ENCODE measurements at regions not wholly inside any gene's neighbourhood (a gene's known extent, or its start where the extent isn't known, plus 50 kb on each side); places are given as distances from the start of the nearest gene placed in this dataset.
"Not testable (repeated sequence)": the region's sequence is repeated elsewhere in the genome, so short reads cannot be mapped to it uniquely, and the experiment has no call there.

DNA sequence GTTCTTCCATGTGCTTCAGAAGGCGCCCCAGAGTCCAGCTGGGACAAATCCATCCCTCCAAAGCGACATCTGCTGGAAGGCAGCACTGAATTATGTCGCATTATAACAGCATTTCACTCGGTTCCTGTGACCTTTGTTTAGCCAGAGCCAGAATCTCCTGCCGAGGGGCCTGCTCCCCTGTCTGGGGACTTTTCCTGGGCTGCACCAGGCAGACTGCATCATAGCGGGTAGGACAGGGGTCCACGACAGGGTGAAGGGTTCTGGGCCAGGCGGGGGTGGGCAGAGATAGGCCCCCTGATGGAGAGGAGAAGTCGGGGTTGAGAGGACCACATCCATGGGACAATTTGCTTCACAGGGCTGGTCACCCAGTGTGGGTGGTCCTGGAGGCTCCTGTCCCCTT is 276.9 kb downstream of the MATN1 start:
- Mint-ChIP-seq H3K9me3 (ENCODE audit: low read depth) (no peaks in the 10 kb centered on the region), H3K36me3 (ENCODE audit: insufficient read depth) (no peaks in the 10 kb centered on the region), H3K27me3 (peaks cover 13% of the 10 kb centered on the region), H3K27ac (no peak overlapping the region), H3K4me3 (ENCODE audit: low read depth) (no peak overlapping the region), H3K4me1 (ENCODE audit: low read depth) (no peaks in the 10 kb centered on the region)
- TF ChIP-seq, protein P1, sequence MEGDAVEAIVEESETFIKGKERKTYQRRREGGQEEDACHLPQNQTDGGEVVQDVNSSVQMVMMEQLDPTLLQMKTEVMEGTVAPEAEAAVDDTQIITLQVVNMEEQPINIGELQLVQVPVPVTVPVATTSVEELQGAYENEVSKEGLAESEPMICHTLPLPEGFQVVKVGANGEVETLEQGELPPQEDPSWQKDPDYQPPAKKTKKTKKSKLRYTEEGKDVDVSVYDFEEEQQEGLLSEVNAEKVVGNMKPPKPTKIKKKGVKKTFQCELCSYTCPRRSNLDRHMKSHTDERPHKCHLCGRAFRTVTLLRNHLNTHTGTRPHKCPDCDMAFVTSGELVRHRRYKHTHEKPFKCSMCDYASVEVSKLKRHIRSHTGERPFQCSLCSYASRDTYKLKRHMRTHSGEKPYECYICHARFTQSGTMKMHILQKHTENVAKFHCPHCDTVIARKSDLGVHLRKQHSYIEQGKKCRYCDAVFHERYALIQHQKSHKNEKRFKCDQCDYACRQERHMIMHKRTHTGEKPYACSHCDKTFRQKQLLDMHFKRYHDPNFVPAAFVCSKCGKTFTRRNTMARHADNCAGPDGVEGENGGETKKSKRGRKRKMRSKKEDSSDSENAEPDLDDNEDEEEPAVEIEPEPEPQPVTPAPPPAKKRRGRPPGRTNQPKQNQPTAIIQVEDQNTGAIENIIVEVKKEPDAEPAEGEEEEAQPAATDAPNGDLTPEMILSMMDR (IDR thresholded peaks at IDR 0.05; ENCODE audit: unreplicated experiment): no peak
- DNase-seq (ENCODE audit: low spot score, unreplicated experiment): peak; percentile 5

DNA sequence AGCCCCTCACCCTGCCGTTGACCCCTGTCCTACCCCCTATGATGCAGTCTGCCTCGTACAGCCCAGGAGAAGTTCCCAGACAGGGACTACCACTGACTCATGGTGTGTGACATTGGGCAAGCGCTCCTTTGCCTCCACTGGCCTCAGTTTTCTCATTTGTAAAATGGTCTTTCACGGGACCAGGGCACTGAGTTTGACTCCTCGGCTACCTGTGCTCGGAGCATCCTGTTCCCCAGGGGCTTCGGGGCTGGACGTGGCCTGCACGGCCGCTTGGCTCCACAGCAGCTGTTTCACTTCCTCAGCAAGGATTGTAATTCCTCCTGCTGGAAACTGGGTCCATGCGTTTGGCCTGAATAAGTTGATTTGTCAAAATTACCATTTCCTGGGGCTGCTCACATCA is 277.3 kb downstream of the MATN1 start:
- Mint-ChIP-seq H3K36me3 (ENCODE audit: insufficient read depth) (no peaks in the 10 kb centered on the region), H3K9me3 (ENCODE audit: low read depth) (no peaks in the 10 kb centered on the region), H3K27ac (no peak overlapping the region), H3K4me1 (ENCODE audit: low read depth) (no peaks in the 10 kb centered on the region), H3K4me3 (ENCODE audit: low read depth) (no peak overlapping the region), H3K27me3 (peaks cover 13% of the 10 kb centered on the region)
- DNase-seq (ENCODE audit: low spot score, unreplicated experiment): peak; percentile 3
- TF ChIP-seq, protein P1 (IDR thresholded peaks at IDR 0.05; ENCODE audit: unreplicated experiment): no peak

DNA sequence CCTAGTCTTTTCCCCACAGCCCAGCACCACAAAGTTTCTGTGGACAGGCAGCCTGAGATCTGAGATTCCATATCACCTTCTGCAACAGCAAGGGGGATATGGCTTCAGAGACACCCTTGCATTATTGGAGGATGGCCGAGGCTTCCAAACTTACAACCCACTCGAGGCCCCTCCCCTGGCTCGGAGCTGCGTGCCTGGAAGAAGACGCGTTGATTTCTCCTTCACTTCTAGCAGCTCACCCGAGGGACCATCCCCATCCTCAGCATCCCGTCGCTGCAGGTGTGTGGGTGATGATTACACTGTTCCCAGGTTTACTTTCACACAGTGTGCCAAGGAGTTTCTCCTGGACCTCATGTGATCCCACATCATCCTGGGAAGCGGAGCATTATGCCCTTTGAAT is 277.9 kb downstream of the MATN1 start:
- H3K36me3 Mint-ChIP-seq (ENCODE audit: insufficient read depth): no peaks in the 10 kb centered on the region
- no peak overlapping the region for H3K27ac Mint-ChIP-seq
- no peak overlapping the region for H3K4me3 Mint-ChIP-seq (ENCODE audit: low read depth)
- no peaks in the 10 kb centered on the region for H3K4me1 Mint-ChIP-seq (ENCODE audit: low read depth)
- H3K9me3 Mint-ChIP-seq (ENCODE audit: low read depth): no peaks in the 10 kb centered on the region
- peaks cover 13% of the 10 kb centered on the region for H3K27me3 Mint-ChIP-seq
- TF ChIP-seq, protein P1 (IDR thresholded peaks at IDR 0.05; ENCODE audit: unreplicated experiment): no peak
- no peak for DNase-seq (ENCODE audit: low spot score, unreplicated experiment)

DNA sequence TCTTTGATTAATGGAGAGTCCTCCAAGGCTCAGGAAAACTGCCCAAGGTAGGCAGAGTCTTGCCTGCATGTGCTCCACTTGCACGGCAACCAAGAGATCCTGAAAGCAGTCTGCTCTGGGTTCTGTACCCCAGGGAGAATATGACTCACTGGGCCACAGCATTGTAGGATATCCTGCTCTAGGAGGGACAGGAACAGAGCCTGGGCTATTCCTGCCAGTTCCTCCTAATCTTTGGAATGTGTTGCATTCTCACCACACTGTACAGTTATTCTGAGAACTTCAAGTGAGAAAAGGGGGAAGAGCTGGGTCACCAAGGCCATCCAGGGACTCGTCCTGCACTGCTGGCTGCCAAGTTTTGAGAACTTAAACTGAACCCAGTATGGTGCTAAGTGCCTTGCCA is 278.5 kb downstream of the MATN1 start:
- TF ChIP-seq, protein P1 (IDR thresholded peaks at IDR 0.05; ENCODE audit: unreplicated experiment): no peak
- peaks cover 13% of the 10 kb centered on the region for H3K27me3 Mint-ChIP-seq
- H3K4me1 Mint-ChIP-seq (ENCODE audit: low read depth): no peaks in the 10 kb centered on the region
- no peaks in the 10 kb centered on the region for H3K9me3 Mint-ChIP-seq (ENCODE audit: low read depth)
- no peaks in the 10 kb centered on the region for H3K36me3 Mint-ChIP-seq (ENCODE audit: insufficient read depth)
- H3K27ac Mint-ChIP-seq: no peak overlapping the region
- no peak for DNase-seq (ENCODE audit: low spot score, unreplicated experiment)
- no peak overlapping the region for H3K4me3 Mint-ChIP-seq (ENCODE audit: low read depth)

DNA sequence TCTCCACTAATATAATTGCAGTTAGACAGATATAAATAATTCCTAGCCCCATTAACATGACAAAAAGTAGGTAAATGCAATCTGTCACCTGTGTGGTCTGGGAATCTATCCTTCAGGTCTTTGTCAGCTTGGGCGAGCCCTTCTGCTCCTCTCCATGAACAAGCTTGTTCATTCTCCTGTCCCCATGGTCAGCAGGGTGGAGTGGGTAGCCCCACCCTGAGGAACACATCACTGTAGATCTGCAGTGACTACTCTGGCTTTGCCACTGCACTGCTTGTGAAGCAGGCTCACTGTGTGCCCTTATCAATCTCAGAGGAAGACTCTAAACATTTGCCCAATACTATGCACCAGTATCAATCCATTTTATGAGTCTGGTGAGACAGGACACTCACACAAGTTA is 279.0 kb downstream of the MATN1 start:
- peaks cover 13% of the 10 kb centered on the region for H3K27me3 Mint-ChIP-seq
- H3K9me3 Mint-ChIP-seq (ENCODE audit: low read depth): no peaks in the 10 kb centered on the region
- no peak for DNase-seq (ENCODE audit: low spot score, unreplicated experiment)
- no peak overlapping the region for H3K27ac Mint-ChIP-seq
- TF ChIP-seq, protein P1 (IDR thresholded peaks at IDR 0.05; ENCODE audit: unreplicated experiment): no peak
- H3K36me3 Mint-ChIP-seq (ENCODE audit: insufficient read depth): no peaks in the 10 kb centered on the region
- no peaks in the 10 kb centered on the region for H3K4me1 Mint-ChIP-seq (ENCODE audit: low read depth)
- H3K4me3 Mint-ChIP-seq (ENCODE audit: low read depth): no peak overlapping the region

DNA sequence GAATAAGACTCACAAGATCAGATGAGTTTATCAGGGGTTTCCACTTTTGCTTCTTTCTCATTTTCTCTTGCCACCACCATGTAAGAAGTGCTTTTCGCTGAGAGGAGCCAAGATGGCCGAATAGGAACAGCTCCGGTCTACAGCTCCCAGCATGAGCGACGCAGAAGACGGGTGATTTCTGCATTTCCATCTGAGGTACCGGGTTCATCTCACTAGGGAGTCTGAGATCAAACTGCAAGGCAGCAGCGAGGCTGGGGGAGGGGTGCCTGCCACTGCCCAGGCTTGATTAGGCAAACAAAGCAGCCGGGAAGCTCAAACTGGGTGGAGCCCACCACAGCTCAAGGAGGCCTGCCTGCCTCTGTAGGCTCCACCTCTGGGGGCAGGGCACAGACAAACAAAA is 285.1 kb downstream of the MATN1 start:
- not testable (repeated sequence) for H3K4me1 Mint-ChIP-seq (ENCODE audit: low read depth); H3K4me3 Mint-ChIP-seq (ENCODE audit: low read depth); DNase-seq (ENCODE audit: low spot score, unreplicated experiment); H3K36me3 Mint-ChIP-seq (ENCODE audit: insufficient read depth); H3K27me3 Mint-ChIP-seq; H3K27ac Mint-ChIP-seq
- H3K9me3 Mint-ChIP-seq (ENCODE audit: low read depth): peaks cover 14% of the 10 kb centered on the region

Measured in progenitor cell of endocrine pancreas (in vitro differentiated cells).